H1 (cell line): ENCODE measurements at regions not wholly inside any gene's neighbourhood (a gene's known extent, or its start where the extent isn't known, plus 50 kb on each side); places are given as distances from the start of the nearest gene placed in this dataset.

Experiments used
- CEBPB ChIP-seq: IDR thresholded peaks from 2 replicates; pipeline ENCODE4 v1.6.1; 2012; ENCODE audit warnings: low read depth, low read length
- CTCF ChIP-seq, 3 experiments: IDR thresholded peaks; 1 replicate in 2 of 3; 2 replicates in 1 of 3; pipeline versions ENCODE4 v1.5.1 to v1.6.1; 2011; ENCODE audit warnings: low read length in 3 of 3, mild to moderate bottlenecking in 3 of 3, inconsistent platforms in 2 of 3, low read depth in 1 of 3, moderate library complexity in 1 of 3; ENCODE audit not compliant: insufficient read depth in 1 of 3; ENCODE audit errors: control extremely low read depth in 1 of 3
- E2F6 ChIP-seq: IDR thresholded peaks from 2 replicates; pipeline ENCODE4 v1.6.1; 2012; ENCODE audit warnings: inconsistent platforms
- EZH2 ChIP-seq: fragments of 200-600 bp; sonication (generic); IDR thresholded peaks from 2 replicates; pipeline ENCODE4 v1.7.1; 2012; ENCODE audit warnings: low read depth, mild to moderate bottlenecking, moderate library complexity, low read length, inconsistent platforms; ENCODE audit not compliant: severe bottlenecking
- FOSL1 ChIP-seq: IDR thresholded peaks from 2 replicates; pipeline ENCODE4 v1.6.1; 2011; ENCODE audit warnings: mild to moderate bottlenecking, low read depth, low read length, moderate library complexity; ENCODE audit not compliant: insufficient read depth

GRCh38 chr1:164272156-164272555, 286.8 kb upstream of the PBX1 start:
- TF ChIP-seq CTCF (IDR thresholded peaks at IDR 0.05; ENCODE audit: control extremely low read depth in 1 of 3, insufficient read depth in 1 of 3, low read depth in 1 of 3, low read length in 3 of 3) (no peak), E2F6 (no peak), FOSL1 (no peak), CEBPB (no peak), EZH2 (no peak)
